ENCODE measurements at regions not wholly inside any gene's neighbourhood (a gene's known extent, or its start where the extent isn't known, plus 50 kb on each side); places are given as distances from the start of the nearest gene placed in this dataset.

DNA sequence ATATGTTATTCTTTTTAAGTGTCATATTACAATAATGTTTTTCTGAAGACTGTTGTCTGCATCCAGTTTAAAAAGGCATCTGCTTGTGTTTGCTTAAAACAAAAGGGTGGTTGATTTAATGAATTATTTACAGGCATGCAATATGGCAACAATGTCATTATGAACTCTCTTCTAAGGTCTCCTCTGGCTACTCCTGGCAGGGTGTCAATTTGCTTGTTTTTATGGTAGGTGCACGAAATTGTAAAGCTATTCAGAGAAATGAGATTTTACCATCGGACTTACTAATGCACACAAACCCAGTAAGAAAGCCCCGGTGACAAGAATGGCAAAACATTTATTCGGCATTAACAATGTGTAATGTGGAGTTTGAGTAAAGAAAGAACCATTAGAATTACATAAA lies 539.8 kb upstream of the ZNF608 start:
- TF ChIP-seq, protein P1, sequence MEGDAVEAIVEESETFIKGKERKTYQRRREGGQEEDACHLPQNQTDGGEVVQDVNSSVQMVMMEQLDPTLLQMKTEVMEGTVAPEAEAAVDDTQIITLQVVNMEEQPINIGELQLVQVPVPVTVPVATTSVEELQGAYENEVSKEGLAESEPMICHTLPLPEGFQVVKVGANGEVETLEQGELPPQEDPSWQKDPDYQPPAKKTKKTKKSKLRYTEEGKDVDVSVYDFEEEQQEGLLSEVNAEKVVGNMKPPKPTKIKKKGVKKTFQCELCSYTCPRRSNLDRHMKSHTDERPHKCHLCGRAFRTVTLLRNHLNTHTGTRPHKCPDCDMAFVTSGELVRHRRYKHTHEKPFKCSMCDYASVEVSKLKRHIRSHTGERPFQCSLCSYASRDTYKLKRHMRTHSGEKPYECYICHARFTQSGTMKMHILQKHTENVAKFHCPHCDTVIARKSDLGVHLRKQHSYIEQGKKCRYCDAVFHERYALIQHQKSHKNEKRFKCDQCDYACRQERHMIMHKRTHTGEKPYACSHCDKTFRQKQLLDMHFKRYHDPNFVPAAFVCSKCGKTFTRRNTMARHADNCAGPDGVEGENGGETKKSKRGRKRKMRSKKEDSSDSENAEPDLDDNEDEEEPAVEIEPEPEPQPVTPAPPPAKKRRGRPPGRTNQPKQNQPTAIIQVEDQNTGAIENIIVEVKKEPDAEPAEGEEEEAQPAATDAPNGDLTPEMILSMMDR (conservative IDR thresholded peaks at IDR 0.05; ENCODE audit: low read depth, low read length), result no peak
- DNase-seq (ENCODE audit: low read depth), result no peak
- no peak overlapping the region for H3K4me3 ChIP-seq (ENCODE audit: low read depth, low read length)

DNA sequence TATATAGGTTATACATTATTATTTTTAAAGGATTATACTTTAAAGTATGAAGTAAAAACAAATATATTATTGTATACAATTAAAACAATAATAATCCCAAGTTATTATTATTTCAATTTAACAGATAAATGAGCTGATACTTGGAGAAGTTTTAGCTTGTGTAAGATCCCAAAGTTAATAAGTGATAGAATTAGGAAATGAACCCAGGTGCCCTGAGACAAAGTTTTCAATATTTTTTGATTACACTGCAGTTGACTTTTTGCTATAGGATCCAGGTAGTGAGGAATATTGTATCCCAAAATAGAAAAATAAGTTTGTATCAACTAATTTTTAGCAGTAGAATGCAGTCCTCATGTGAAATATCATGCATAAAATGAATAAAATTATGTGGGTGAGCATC lies 543.2 kb upstream of the ZNF608 start:
- TF ChIP-seq, protein P1 (conservative IDR thresholded peaks at IDR 0.05; ENCODE audit: low read depth, low read length), result no peak
- no peak overlapping the region for H3K4me3 ChIP-seq (ENCODE audit: low read depth, low read length)
- DNase-seq (ENCODE audit: low read depth), result no peak

DNA sequence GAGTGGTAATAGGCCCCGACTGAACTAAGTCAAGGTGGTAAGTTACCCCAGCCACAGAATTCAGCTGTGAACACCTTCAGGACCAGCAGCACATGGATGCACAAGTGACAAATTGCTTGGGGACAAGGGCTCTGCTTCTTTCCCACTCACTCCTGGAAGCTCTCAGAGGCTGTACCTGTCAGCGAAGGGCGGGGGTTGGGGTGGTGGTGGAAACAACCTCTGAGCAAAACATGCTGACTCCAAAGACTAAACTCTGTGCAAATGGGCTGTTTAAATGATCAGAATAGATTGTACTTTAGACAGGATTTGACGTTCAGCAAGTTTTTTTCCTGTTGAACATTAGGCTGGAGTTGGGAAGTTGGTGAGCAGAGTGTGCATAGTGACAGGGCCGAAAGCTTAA lies 544.5 kb upstream of the ZNF608 start:
- TF ChIP-seq, protein P1 (conservative IDR thresholded peaks at IDR 0.05; ENCODE audit: low read depth, low read length), result no peak
- H3K4me3 ChIP-seq (ENCODE audit: low read depth, low read length), result no peak overlapping the region
- DNase-seq (ENCODE audit: low read depth), result no peak

DNA sequence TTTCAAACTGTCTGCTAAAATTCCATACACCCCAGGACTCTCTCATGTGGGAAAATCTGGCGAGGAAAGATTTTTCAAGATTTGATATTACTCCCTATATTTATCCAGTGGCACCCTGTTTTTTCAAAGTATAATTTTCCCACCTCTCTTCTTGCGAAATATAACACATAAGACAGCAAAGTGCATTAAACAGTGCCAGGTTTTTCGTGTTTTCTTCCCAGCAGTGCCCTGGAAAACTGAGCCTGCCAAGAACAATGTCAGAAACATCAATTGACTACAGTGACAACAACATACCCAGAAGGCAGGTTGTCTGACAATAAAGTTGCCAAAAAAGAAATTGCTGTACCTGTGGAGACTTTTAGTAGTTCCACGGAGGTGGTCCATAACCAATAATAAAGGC lies 545.0 kb upstream of the ZNF608 start:
- no peak overlapping the region for H3K4me3 ChIP-seq (ENCODE audit: low read depth, low read length)
- TF ChIP-seq, protein P1 (conservative IDR thresholded peaks at IDR 0.05; ENCODE audit: low read depth, low read length), result no peak
- DNase-seq (ENCODE audit: low read depth), result no peak

DNA sequence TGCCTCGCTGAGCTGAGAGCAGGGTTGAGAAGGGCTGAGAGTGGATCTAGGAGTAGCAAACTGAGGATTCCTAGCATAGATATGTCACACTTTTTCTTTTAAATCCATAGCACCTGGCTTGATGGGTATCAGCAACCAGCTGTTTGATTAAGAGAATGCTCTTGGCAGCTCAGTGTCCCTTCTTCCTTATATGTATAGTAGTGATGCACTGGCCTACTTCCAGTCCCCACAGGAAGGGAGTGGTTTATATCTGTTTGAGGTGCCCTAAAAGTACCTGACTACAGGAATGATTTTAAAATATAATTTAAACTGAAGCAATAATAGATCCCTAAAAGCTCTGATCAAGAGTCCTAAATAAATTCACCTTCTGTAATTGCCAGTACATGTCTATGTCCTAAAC lies 546.8 kb upstream of the ZNF608 start:
- TF ChIP-seq, protein P1 (conservative IDR thresholded peaks at IDR 0.05; ENCODE audit: low read depth, low read length), result no peak
- H3K4me3 ChIP-seq (ENCODE audit: low read depth, low read length), result no peak overlapping the region
- no peak for DNase-seq (ENCODE audit: low read depth)

DNA sequence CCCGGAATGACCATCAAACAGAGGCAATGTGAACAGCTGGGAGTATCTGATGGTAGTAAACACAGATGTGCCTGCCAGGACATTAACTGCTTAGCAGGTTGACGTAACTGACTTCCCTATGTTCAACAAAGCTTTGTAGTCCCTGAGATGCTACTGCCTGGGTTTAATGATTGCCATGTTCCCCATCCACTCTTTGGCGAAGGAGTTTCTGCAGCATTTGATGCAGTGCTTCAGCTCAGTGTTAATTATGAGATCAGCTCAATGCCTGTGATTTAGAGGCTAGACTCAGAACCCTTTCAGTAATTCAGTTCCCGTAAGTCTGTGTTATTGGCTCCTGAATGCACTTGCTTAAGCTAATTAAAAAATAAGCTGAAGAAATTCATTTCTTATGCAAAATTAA lies 547.3 kb upstream of the ZNF608 start:
- no peak overlapping the region for H3K4me3 ChIP-seq (ENCODE audit: low read depth, low read length)
- TF ChIP-seq, protein P1 (conservative IDR thresholded peaks at IDR 0.05; ENCODE audit: low read depth, low read length), result no peak
- no peak for DNase-seq (ENCODE audit: low read depth)

DNA sequence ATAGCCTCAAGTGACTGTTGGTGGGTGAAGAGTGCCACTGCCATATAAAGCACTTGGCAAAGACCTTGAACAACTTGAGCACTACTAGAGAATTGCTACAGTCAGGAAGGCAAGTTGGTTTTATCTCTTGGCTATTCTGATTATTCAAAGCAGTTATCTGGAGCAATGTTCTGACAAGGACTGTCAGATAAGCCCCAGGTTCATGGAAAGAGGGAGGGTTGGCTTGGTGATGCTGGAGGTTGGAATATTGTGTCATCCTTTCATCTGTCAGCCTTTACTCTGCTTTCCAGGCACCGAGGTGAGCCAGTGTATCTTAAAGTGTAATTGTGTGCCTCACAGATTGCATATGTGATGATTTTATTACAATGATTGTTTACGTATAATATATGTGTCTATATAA lies 548.4 kb upstream of the ZNF608 start:
- no peak for DNase-seq (ENCODE audit: low read depth)
- no peak overlapping the region for H3K4me3 ChIP-seq (ENCODE audit: low read depth, low read length)
- TF ChIP-seq, protein P1 (conservative IDR thresholded peaks at IDR 0.05; ENCODE audit: low read depth, low read length), result no peak
